ENCODE measurements at regions not wholly inside any gene's neighbourhood (a gene's known extent, or its start where the extent isn't known, plus 50 kb on each side); places are given as distances from the start of the nearest gene placed in this dataset.

DNA sequence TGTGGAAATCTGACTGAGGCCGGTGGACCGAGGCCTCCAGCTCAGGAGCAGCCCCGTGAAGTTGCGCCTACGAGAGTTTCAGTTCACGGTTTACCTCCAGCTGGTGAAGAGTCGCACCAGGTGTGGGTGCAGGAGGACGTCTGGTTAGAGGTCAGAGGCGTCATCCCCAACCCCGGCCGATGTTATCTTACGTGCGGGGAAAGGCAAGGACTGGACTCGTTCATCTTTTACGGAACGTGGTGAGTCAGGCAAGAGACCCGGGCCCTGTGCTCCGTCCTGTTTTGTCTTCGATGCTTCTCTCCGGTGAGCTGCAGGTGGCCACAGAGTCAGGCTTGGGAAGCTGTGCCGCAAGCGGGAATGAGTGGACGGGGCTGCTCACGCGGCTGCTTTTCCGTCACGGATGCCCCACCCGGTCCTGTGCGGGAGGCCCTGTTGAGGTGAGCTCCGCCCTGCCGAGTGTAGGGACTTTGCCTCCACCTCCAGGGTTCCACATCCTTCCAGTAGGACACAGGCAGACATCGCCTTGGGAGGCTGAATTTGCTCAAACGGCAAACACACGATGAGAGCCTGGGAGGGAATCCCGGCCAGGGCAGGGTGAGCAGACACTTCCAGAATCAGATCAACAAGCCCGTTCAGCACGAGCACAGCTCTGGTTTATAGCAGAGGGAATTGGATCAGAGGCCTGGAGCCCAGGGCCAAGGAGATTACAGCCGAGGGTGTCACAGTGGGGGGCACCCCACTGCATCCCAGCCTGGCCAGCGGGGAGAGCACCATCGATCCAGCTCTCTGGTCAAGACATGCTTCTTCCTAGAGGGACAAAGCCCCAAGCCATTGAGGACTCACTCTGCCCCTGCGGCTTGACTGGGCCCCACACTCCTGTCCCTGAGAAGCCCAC is 50.1 kb upstream of the INPP5A start:
- Histone ChIP-seq H3K36me3 (ENCODE audit: control insufficient read depth, insufficient read depth, low read length) (no peaks in the 10 kb centered on the region), H3K4me2 (ENCODE audit: extremely low read depth, insufficient read depth, low read length) (no peak overlapping the region), H3K27ac (ENCODE audit: insufficient read depth, low read length) (no peak overlapping the region), H3K9me3 (ENCODE audit: control insufficient read depth, insufficient read depth, low read depth, low read length) (no peaks in the 10 kb centered on the region), H4K20me1 (ENCODE audit: control insufficient read depth, extremely low read depth, insufficient read depth, low read length) (no peaks in the 10 kb centered on the region), H3K9ac (ENCODE audit: insufficient read depth, low read length) (no peak overlapping the region), H3K4me1 (ENCODE audit: control insufficient read depth, extremely low read depth, insufficient read depth, low read length) (peaks cover 2% of the 10 kb centered on the region), H3K4me3 (replicated peaks in 1 of 4; ENCODE audit: control extremely low read depth in 1 of 4, insufficient read depth in 1 of 4, low read depth in 3 of 4, low read length in 4 of 4) (no peak overlapping the region), H3K27me3 (ENCODE audit: control insufficient read depth, insufficient read depth, low read length) (no peaks in the 10 kb centered on the region), H2AFZ (ENCODE audit: low read length) (no peak overlapping the region), H3K79me2 (ENCODE audit: control insufficient read depth, insufficient read depth, low read length) (no peaks in the 10 kb centered on the region)
- TF ChIP-seq, protein P1, sequence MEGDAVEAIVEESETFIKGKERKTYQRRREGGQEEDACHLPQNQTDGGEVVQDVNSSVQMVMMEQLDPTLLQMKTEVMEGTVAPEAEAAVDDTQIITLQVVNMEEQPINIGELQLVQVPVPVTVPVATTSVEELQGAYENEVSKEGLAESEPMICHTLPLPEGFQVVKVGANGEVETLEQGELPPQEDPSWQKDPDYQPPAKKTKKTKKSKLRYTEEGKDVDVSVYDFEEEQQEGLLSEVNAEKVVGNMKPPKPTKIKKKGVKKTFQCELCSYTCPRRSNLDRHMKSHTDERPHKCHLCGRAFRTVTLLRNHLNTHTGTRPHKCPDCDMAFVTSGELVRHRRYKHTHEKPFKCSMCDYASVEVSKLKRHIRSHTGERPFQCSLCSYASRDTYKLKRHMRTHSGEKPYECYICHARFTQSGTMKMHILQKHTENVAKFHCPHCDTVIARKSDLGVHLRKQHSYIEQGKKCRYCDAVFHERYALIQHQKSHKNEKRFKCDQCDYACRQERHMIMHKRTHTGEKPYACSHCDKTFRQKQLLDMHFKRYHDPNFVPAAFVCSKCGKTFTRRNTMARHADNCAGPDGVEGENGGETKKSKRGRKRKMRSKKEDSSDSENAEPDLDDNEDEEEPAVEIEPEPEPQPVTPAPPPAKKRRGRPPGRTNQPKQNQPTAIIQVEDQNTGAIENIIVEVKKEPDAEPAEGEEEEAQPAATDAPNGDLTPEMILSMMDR (conservative IDR thresholded peaks at IDR 0.05 in 1 of 2, IDR thresholded peaks at IDR 0.05 in 1 of 2; ENCODE audit: low read depth in 1 of 2, low read length in 2 of 2) = no peak
- TF ChIP-seq EZH2 (IDR thresholded peaks at IDR 0.05; ENCODE audit: low read length, missing control alignments) = no peak
- no peak for DNase-seq (ENCODE audit: low read depth in 2 of 2)

All from fibroblast of lung (primary cell).